ENCODE measurements at regions not wholly inside any gene's neighbourhood (a gene's known extent, or its start where the extent isn't known, plus 50 kb on each side); places are given as distances from the start of the nearest gene placed in this dataset.
"Not testable (repeated sequence)": the region's sequence is repeated elsewhere in the genome, so short reads cannot be mapped to it uniquely, and the experiment has no call there.

- Histone ChIP-seq H3K4me3 (ENCODE audit: extremely low read depth, insufficient read depth, low read length, poor library complexity, severe bottlenecking) (no peak overlapping the region), H3K9me3 (ENCODE audit: control insufficient read depth, low read length) (no peaks in the 10 kb centered on the region), H3K36me3 (ENCODE audit: control insufficient read depth, insufficient read depth, low read length) (no peaks in the 10 kb centered on the region), H3K27ac (ENCODE audit: low read depth, low read length, severe bottlenecking) (no peak overlapping the region), H3K4me1 (ENCODE audit: control insufficient read depth, insufficient read depth, low read length, poor library complexity, severe bottlenecking) (no peaks in the 10 kb centered on the region)
- no CpG with 5 or more reads among the region's 3 CpGs for WGBS, 2 experiments (ENCODE audit: insufficient coverage in 2 of 2)
Observed at GRCh38 chr4:100906973-100907372, 389.2 kb upstream of the EMCN start.

DNA sequence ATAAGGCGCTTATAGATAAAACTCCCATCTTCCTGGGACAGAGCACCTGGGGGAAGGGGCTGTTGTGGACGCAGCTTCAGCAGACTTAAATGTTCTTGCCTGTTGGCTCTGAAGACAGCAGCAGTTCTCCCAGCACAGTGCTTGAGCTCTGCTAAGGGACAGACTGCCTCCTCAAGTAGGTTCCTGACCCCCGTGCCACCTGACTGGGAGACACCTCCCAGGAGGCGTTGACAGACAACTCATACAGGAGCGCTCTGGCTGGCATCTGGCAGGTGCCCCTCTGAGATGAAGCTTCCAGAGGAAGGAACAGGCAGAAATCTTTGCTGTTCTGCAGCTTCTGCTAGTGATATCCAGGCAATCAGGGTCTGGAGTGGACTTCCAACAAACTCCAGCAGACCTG lies 383.1 kb upstream of the EMCN start:
- 96 to 100% methylated on average over 5 of the region's 5 CpGs for WGBS, 2 experiments (ENCODE audit: insufficient coverage in 2 of 2)

DNA sequence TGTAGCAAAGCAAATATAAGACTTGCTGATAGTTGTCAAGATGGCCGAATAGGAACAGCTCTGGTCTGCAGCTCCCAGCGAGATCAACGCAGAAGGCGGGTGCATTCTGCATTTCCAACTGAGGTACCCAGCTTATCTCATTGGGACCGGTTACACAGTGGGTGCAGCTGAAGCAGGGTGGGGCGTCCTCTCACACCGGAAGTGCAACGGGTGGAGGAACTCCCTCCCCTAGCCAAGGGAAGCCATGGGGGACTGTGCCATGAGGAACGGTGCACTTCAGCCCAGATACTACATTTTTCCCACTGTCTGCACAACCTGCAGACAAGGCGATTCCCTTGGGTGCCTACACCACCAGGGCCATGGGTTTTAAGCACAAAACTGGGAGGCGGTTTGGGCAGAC lies 382.3 kb upstream of the EMCN start:
- Histone ChIP-seq H3K9me3 (ENCODE audit: control insufficient read depth, low read length) (no peaks in the 10 kb centered on the region), H3K4me3 (ENCODE audit: extremely low read depth, insufficient read depth, low read length, poor library complexity, severe bottlenecking) (no peak overlapping the region), H3K4me1 (ENCODE audit: control insufficient read depth, insufficient read depth, low read length, poor library complexity, severe bottlenecking) (no peaks in the 10 kb centered on the region), H3K27ac (ENCODE audit: low read depth, low read length, severe bottlenecking) (no peak overlapping the region), H3K36me3 (ENCODE audit: control insufficient read depth, insufficient read depth, low read length) (no peaks in the 10 kb centered on the region)
- 90 to 100% methylated on average over 8 to 9 of the region's 11 CpGs for WGBS, 2 experiments (ENCODE audit: insufficient coverage in 2 of 2)

More for the DNA sequence above, 383.1 kb upstream of the EMCN start:
- H3K4me3 ChIP-seq (ENCODE audit: extremely low read depth, insufficient read depth, low read length, poor library complexity, severe bottlenecking); H3K9me3 ChIP-seq (ENCODE audit: control insufficient read depth, low read length); H3K4me1 ChIP-seq (ENCODE audit: control insufficient read depth, insufficient read depth, low read length, poor library complexity, severe bottlenecking); H3K27ac ChIP-seq (ENCODE audit: low read depth, low read length, severe bottlenecking); H3K36me3 ChIP-seq (ENCODE audit: control insufficient read depth, insufficient read depth, low read length): not testable (repeated sequence)

DNA sequence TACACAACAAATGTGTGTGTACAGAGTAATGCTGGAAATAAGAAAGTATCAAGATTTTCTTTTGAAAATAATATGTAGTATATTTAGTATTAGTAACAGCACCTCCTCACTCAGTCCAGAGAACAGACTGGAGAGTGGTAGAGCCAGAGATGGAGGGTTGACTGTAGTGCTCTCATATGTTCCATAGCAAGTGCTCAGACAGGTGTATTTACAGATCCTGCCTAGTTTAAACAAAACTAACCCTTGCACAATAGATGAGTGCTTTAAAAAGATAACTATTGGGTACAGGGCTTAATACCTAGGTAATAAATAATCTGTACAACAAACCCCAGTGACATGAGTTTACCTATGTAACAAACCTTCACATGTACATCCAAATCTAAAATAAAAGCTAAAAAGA lies 381.0 kb upstream of the EMCN start:
- H3K9me3 ChIP-seq (ENCODE audit: control insufficient read depth, low read length), result no peaks in the 10 kb centered on the region
- no peaks in the 10 kb centered on the region for H3K4me1 ChIP-seq (ENCODE audit: control insufficient read depth, insufficient read depth, low read length, poor library complexity, severe bottlenecking)
- H3K27ac ChIP-seq (ENCODE audit: low read depth, low read length, severe bottlenecking), result no peak overlapping the region
- H3K36me3 ChIP-seq (ENCODE audit: control insufficient read depth, insufficient read depth, low read length), result no peaks in the 10 kb centered on the region
- H3K4me3 ChIP-seq (ENCODE audit: extremely low read depth, insufficient read depth, low read length, poor library complexity, severe bottlenecking), result no peak overlapping the region

DNA sequence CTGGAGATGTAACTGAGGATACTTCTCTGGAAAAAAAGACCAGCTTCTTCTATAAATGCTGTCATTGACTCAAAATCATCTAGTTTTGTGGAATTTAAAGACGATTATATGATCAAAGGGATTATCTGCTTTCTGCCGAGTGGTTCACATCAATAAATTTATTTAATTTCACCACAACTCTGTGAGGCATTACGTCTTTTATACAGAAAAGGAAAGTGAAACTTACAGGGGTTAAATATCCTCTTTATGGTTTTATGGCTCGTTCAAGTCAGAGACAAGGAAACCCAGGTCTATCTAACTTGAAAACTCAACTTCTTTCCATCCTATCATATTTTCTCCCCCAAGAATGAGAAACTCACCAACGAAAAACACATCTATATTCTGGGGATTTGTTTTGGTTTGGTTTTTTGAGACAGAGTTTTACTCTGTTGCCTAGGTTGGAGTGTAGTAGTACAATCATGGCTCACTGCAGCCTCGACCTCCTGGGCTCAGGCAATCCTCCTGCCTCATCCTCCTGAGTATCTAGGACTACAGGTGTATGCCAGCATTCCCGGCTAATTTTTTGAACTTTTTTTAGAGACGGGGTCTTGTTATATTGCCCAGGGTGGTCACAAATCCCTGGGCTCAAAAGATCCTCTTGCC lies 377.9 kb upstream of the EMCN start:
- H3K4me3 ChIP-seq (ENCODE audit: extremely low read depth, insufficient read depth, low read length, poor library complexity, severe bottlenecking), result no peak overlapping the region
- H3K4me1 ChIP-seq (ENCODE audit: control insufficient read depth, insufficient read depth, low read length, poor library complexity, severe bottlenecking), result no peaks in the 10 kb centered on the region
- no peaks in the 10 kb centered on the region for H3K9me3 ChIP-seq (ENCODE audit: control insufficient read depth, low read length)
- no peaks in the 10 kb centered on the region for H3K36me3 ChIP-seq (ENCODE audit: control insufficient read depth, insufficient read depth, low read length)
- H3K27ac ChIP-seq (ENCODE audit: low read depth, low read length, severe bottlenecking), result no peak overlapping the region
- 91 to 94% methylated on average over 2 to 3 of the region's 8 CpGs for WGBS, 2 experiments (ENCODE audit: insufficient coverage in 2 of 2)

DNA sequence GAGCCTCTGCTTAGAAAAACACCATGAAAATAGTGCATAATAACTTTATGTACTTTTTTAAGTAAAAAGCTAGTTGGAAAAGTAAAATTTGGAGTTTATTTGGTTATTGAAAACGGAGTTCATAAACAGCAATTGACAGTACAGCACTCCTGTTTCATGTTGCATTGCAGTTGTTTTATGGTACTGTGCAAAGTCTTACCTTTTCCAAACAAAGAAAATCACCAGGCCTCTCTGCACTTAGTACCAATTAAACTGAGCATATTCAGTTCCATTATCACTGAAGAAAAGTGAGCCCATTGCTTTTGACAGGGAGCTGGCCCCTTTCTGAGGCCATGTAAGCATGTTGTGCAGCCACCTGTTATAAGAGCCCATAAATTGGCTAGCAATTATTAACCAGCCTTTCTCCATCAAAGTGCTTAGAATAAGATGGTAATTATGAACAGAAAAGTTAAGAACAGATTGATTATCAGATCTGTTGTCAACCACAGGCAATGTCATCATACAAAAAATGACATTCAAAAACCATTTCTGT lies 376.6 kb upstream of the EMCN start:
- 80% methylated on average over 1 of the region's 1 CpG; no CpG with 5 or more reads in 1 of the 2 experiments for WGBS, 2 experiments (ENCODE audit: insufficient coverage in 2 of 2)
- no peaks in the 10 kb centered on the region for H3K9me3 ChIP-seq (ENCODE audit: control insufficient read depth, low read length)
- no peaks in the 10 kb centered on the region for H3K4me1 ChIP-seq (ENCODE audit: control insufficient read depth, insufficient read depth, low read length, poor library complexity, severe bottlenecking)
- H3K27ac ChIP-seq (ENCODE audit: low read depth, low read length, severe bottlenecking), result no peak overlapping the region
- no peaks in the 10 kb centered on the region for H3K36me3 ChIP-seq (ENCODE audit: control insufficient read depth, insufficient read depth, low read length)
- H3K4me3 ChIP-seq (ENCODE audit: extremely low read depth, insufficient read depth, low read length, poor library complexity, severe bottlenecking), result no peak overlapping the region

DNA sequence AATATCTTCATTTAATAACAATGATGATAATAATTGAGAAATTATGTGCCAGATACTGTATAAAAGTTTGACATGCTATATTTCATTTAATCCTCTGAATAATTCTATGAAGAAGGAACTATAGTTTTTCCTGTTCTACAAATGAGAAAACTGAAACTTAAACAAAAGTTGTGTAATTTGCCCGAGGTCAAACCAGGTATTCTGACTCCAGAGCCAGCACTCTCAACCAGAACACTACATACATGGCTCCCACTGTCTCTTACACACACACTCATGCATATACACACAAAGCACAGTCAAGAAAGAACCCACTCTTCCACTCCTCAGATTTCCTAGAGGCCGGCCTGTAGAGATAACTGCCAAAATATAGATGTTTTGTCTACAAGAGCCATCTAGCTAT lies 374.0 kb upstream of the EMCN start:
- Histone ChIP-seq H3K27ac (ENCODE audit: low read depth, low read length, severe bottlenecking) (no peak overlapping the region), H3K36me3 (ENCODE audit: control insufficient read depth, insufficient read depth, low read length) (no peaks in the 10 kb centered on the region), H3K4me1 (ENCODE audit: control insufficient read depth, insufficient read depth, low read length, poor library complexity, severe bottlenecking) (no peaks in the 10 kb centered on the region), H3K9me3 (ENCODE audit: control insufficient read depth, low read length) (no peaks in the 10 kb centered on the region), H3K4me3 (ENCODE audit: extremely low read depth, insufficient read depth, low read length, poor library complexity, severe bottlenecking) (no peak overlapping the region)
- 100% methylated on average over 1 of the region's 2 CpGs; no CpG with 5 or more reads in 1 of the 2 experiments for WGBS, 2 experiments (ENCODE audit: insufficient coverage in 2 of 2)

GRCh38 chr4:100889898-100890297 lies 372.1 kb upstream of the EMCN start:
- Histone ChIP-seq H3K27ac (ENCODE audit: low read depth, low read length, severe bottlenecking) (no peak overlapping the region), H3K9me3 (ENCODE audit: control insufficient read depth, low read length) (no peaks in the 10 kb centered on the region), H3K4me3 (ENCODE audit: extremely low read depth, insufficient read depth, low read length, poor library complexity, severe bottlenecking) (no peak overlapping the region), H3K4me1 (ENCODE audit: control insufficient read depth, insufficient read depth, low read length, poor library complexity, severe bottlenecking) (no peaks in the 10 kb centered on the region), H3K36me3 (ENCODE audit: control insufficient read depth, insufficient read depth, low read length) (no peaks in the 10 kb centered on the region)

DNA sequence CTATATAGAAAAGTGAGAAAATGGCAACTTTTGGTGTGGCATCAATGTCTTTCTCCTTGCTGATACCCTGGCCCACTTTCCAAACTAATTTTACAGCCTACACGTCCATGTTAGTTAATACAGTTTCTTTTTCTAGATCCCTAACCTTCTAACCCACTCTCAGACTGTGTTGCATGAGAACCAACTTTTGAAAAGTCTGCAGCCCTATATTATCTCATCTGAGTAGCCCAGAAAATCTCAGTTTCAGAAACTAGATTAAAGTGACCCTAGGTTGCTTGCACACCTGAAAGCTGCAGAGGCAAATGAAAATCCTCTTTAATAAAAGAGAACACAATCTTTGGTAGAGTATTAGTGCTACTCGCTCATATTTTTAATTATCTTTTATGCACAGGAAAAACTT lies 371.6 kb upstream of the EMCN start:
- H3K36me3 ChIP-seq (ENCODE audit: control insufficient read depth, insufficient read depth, low read length), result no peaks in the 10 kb centered on the region
- 80 to 89% methylated on average over 1 of the region's 2 CpGs for WGBS, 2 experiments (ENCODE audit: insufficient coverage in 2 of 2)
- H3K4me1 ChIP-seq (ENCODE audit: control insufficient read depth, insufficient read depth, low read length, poor library complexity, severe bottlenecking), result no peaks in the 10 kb centered on the region
- no peaks in the 10 kb centered on the region for H3K9me3 ChIP-seq (ENCODE audit: control insufficient read depth, low read length)
- H3K27ac ChIP-seq (ENCODE audit: low read depth, low read length, severe bottlenecking), result no peak overlapping the region
- H3K4me3 ChIP-seq (ENCODE audit: extremely low read depth, insufficient read depth, low read length, poor library complexity, severe bottlenecking), result no peak overlapping the region

- no peak overlapping the region for H3K27ac ChIP-seq (ENCODE audit: low read depth, low read length, severe bottlenecking)
- H3K9me3 ChIP-seq (ENCODE audit: control insufficient read depth, low read length), result no peaks in the 10 kb centered on the region
- H3K4me3 ChIP-seq (ENCODE audit: extremely low read depth, insufficient read depth, low read length, poor library complexity, severe bottlenecking), result no peak overlapping the region
- peaks cover 3% of the 10 kb centered on the region for H3K4me1 ChIP-seq (ENCODE audit: control insufficient read depth, insufficient read depth, low read length, poor library complexity, severe bottlenecking)
- H3K36me3 ChIP-seq (ENCODE audit: control insufficient read depth, insufficient read depth, low read length), result no peaks in the 10 kb centered on the region
Observed at GRCh38 chr4:100882661-100883060, 364.8 kb upstream of the EMCN start.

DNA sequence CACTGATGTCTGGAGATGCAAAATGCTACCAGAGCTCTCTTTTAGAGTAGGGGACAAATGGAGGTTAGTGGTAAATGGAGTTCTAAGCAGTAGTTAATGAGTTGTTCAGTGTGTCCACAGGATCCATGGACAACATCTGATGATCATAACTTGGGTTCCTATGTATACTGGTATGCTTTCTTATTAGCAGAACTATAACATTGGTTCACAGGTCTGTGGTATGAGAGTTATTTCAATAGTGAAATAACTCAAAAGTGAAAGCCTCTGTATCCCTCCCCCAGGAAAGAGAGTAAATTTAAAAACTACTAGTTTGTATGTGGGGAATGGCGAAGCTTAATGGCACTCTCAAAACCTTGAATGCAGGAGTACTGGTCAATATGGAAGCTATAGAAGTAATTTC lies 363.5 kb upstream of the EMCN start:
- Histone ChIP-seq H3K9me3 (ENCODE audit: control insufficient read depth, low read length) (no peaks in the 10 kb centered on the region), H3K36me3 (ENCODE audit: control insufficient read depth, insufficient read depth, low read length) (no peaks in the 10 kb centered on the region), H3K4me3 (ENCODE audit: extremely low read depth, insufficient read depth, low read length, poor library complexity, severe bottlenecking) (no peak overlapping the region), H3K4me1 (ENCODE audit: control insufficient read depth, insufficient read depth, low read length, poor library complexity, severe bottlenecking) (peaks cover 3% of the 10 kb centered on the region), H3K27ac (ENCODE audit: low read depth, low read length, severe bottlenecking) (no peak overlapping the region)
- WGBS, 2 experiments (ENCODE audit: insufficient coverage in 2 of 2), result 91 to 100% methylated on average over 1 of the region's 1 CpG

All from mesodermal cell (in vitro differentiated cells).